NCI-H2081 treated with DMSO at 0.1 percent for 48 hours (cell line): ENCODE measurements at regions not wholly inside any gene's neighbourhood (a gene's known extent, or its start where the extent isn't known, plus 50 kb on each side); places are given as distances from the start of the nearest gene placed in this dataset.

Experiments
- DNase-seq: peaks from one replicate; lab custom pipeline; 2025; lab: John Stamatoyannopoulos, UW

DNA sequence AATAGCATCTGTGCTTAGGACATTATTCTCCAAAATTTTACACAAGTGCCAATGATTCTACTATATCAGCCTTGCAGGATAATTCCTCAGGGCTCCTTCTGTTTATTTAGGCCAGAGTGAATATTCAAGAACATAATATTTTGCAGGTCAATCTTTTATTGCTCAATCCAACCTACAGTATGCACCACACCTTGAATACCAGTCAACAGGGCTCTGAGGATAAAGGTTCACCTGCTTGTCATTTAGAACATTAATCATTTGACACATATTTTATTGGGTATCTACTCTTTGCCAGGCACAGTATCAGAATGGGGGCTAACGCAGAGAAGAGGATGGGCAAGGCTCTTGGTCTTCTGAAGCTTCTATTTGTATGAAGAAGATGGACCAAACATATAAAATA is 66.2 kb upstream of the SHISA3 start:
- no peak for DNase-seq

GRCh38 chr4:42331914-42332368 is 65.3 kb upstream of the SHISA3 start:
- DNase-seq = no peak

DNA sequence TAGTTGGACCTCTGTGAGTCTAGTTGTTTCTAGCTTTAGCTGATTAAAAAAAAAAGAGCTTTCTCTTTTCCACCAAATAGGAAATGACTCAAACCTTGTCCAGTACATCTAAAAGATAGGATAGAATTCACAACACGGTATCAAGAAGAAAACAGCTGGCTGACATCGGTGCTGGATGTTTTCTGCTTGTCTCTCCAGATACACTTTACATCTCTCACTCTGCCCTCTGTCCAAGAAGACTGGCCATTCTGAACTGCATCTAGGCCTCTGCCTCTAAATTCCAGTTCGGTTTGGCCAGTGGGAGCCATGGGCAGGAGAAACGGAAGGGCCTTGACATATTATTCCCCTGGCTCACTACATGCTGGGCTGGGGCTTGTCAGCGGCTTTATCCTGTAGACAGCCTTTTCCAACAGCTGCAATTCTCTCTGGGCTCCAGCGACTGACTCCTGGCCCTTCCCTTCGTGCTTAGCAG is 57.3 kb upstream of the SHISA3 start:
- no peak for DNase-seq

- no peak for DNase-seq
Observed at GRCh38 chr4:42341518-42342026, 55.7 kb upstream of the SHISA3 start.

DNA sequence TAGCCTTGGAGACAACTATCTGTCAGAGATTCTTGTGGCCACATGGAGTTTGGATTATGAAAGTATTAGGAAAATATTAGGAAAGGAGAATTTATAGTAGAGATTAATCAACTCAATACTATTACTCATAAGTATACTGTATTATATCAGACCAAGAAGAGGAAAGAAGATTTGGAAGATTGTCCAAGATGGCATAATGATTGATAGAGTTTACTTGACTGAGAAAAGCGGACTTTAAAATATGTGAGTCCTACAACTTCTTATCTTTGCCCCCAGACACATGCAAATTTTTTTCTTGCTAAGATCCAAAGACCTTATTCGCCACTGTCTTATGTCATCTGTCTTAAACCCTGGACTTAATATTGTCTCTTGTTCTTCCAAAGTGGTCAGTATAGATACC is 54.8 kb upstream of the SHISA3 start:
- no peak for DNase-seq

GRCh38 chr4:42344309-42344708 is 53.0 kb upstream of the SHISA3 start:
- DNase-seq = no peak

DNA sequence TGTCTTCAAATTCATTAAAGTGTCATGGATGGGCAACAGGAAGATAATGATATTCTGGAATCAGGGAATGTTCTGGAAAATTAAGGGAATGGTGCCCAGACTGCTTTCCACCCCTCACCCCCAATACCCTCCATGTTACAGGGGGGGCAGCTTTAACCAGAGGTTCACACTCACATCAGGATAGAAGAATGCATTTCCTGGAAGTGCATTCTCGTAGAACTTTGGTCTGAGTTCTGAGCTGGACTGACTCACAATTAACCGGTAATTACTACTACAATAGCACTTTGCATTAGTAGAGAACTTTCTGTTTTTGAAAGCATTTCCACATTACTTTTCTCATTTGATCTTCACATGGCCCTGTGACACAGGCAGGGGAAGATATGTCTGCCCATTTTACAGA is 52.5 kb upstream of the SHISA3 start:
- no peak for DNase-seq

DNA sequence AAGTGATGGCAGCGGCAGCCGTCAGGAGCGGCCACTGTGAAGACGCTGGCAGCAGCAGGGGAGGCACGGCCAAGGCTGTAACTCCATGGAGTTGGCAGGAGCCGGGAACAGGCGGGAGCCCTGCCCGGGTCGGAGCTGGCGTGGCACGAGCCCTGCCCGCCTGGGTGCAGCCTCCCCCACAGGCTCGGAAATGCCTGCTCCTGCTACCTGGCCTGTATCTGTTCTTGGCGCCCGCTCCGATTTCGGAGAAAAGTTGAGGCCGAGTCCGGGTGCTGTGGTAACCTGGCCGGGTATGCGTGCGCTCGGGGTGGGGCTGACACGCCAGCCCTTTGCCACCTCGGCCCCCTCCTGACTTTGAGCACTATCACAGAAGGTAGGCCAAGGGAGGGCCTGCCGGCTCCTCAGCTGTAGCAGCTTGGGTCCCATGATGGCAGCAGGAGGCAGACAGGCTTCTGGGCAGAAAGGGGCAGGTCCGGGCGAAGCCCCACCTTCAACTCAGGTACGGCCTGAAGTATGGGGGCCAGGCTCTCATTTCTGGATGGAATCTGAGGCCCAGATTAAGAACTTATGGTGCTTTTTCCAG is 51.2 kb upstream of the SHISA3 start:
- DNase-seq = no peak

DNA sequence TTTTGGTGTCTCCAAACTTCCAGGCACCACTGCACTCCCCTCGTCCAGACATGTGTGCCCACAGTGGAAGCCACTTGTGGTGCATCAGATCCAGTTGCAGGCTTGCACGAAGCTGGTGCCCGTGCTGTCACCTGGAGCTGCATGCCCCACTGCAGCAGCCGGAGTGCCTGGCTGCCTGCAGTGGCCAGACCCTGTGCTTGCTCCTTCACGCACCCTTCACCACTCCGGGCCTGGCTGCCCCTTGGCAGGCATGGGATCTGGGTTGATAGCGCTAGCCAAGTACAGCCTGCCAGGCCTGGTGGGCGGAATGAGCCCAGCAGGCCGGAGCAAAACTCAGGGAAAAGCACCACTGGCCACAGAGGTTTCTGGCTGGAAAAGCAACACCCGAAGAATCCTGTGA is 50.2 kb upstream of the SHISA3 start:
- no peak for DNase-seq
